ENCODE measurements at regions not wholly inside any gene's neighbourhood (a gene's known extent, or its start where the extent isn't known, plus 50 kb on each side); places are given as distances from the start of the nearest gene placed in this dataset.
"Not testable (repeated sequence)": the region's sequence is repeated elsewhere in the genome, so short reads cannot be mapped to it uniquely, and the experiment has no call there.

DNA sequence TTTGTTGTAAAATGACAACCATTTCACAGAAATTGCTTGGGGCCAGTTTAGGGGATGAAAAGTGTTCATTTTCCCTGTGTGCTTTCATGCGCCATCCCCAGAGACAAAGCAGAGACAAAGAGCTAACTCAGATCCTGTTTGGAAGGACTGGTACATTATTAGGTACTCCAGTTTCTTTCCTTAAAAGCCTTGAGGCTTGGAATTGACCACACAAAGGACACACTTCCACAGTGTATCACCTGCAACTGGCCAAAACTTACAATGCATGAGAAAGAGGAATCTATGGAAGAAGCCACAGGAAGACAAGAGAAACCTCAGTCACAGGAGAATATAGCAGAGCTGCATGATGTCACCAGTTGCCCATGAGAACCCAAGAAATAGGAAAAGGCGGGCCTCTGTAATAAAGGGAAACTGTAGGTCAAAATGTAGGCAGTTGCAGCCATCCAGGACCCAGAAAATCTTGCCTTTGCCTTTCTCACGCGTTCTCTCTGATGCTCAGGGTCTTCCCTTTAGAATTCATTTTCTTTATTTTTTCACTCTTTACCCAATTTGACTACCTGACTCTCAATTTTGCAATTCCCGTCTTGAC lies 339.0 kb downstream of the RMST start:
- FAIRE-seq, result no peak

DNA sequence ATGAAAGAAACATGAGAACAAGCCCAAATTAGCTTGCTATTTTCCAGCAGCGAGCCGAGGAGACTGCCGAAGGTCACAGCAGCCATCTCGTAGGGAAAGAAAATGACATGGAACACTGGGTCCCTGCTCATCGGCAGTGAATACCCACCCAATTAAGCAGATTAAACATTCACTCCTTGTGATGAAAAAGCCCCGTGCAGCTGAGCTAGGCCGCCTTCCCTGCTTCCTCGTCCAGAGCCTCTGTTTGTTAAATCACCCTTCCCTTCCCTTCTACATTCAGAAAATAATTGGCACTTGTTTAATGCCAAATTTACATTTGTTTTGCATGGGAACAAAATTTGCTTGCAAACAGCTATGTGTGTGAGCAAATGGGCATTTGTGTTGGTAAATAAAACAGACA lies 342.5 kb downstream of the RMST start:
- FAIRE-seq, result no peak

DNA sequence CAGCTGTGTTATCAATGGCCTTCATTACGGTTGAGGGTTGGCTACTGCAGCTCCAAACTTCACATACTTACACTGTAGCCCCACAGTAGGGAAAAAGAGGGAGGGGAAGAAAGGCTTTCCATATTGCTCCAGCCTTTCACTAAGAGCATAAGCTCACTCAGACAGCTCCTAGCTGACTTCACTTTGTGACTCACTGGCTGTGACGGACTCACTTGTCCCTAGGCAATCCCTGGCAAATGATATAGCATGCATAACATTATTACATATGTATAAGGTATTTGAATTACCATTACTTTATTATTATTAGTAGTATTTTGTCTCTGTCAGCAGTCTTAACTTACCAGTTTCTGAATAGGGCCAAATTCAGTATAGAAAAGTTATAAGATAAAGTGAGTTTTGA lies 350.7 kb downstream of the RMST start:
- FAIRE-seq, result no peak

DNA sequence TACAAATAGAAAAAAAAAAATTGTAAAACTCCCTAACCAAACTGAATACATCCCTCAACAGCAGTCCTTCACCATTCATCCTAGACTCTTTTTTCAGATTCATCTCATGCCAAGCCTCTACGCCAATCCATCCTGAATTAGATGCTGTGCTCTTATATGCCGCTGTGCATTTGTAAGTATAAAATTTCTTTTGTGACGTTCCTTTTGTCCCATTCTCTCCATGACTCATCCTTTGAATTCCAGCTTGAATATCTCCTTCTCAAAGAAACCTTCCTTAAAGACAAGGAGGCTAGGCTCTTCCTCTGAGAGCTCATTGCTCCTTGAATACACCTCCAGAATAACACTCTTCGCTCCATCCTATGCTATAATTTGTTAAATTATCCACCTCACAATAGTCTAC lies 359.2 kb downstream of the RMST start:
- FAIRE-seq, result no peak

DNA sequence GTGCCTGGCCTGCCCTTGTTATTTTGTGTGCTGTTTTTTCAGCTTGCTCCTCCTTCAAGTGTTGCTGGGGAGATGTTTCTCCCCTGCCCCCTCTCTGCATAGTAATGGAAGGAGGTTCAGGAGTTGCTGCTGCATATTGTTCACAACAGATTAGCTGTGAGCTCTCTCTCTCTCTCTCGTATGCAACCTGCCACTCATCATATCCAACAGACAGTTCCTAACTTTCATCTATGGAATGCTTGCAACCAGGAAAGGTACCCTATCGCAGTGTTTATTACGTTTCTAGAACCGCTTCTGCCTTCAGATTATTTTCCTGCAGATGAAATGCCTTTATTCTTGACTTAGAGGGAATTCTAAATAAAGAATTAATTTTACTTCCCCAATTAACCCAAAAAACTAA lies 372.9 kb downstream of the RMST start:
- FAIRE-seq, result no peak

DNA sequence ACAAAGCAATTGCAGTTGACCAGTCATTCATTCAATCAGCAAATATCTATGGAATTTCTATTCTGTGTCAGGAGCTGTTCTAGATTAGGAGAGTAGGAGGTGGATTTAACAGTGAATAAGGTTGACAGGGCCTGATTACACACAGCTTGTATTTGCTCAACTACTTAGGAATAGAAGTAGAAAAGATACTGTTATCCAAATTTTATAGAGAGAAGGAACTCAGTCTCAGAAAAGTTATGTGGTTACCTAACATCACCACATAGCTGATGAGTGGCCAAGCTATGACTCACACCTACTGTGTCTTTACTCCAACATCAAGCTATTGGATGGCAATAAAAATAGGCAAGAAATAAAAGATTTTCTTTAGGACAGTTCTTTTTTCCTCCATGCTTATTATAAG lies 374.8 kb downstream of the RMST start:
- no peak for FAIRE-seq

DNA sequence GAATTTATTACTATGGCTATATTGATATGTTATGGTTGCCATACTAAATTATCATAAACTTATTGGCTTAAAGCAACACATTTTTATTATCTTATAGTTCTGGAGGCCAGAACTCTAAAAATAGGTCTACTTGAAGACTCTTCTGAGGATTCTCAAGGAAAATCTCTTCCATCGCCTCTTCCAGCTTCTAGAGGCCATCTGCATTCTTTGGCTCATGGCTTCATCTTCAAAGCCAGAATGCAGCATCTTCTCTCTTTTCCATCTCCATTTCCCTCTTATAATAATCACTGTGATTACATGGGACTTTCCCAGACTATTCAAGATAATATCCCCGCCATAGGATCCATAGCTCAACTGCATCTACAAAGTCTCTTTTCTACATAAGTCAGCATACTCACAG lies 385.4 kb downstream of the RMST start:
- FAIRE-seq, result no peak

DNA sequence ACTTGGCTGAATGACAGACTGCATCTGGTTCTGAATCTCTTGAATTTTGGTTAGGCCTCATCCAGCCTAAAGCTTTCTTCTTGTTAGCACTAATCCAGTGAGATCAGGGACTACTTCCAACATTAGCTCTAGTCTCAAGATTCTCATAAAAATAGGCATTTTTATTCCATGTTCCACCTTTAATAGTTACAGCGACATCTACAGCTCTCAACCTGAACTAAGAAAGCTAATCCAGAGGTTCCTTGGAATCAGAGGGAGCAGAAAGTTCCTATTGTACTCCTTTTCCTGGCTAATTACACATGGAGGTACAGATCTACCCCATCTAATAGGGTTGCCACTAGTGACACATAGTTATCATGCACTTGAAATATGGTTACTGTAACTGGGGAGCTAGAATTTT lies 391.9 kb downstream of the RMST start:
- FAIRE-seq, result no peak

DNA sequence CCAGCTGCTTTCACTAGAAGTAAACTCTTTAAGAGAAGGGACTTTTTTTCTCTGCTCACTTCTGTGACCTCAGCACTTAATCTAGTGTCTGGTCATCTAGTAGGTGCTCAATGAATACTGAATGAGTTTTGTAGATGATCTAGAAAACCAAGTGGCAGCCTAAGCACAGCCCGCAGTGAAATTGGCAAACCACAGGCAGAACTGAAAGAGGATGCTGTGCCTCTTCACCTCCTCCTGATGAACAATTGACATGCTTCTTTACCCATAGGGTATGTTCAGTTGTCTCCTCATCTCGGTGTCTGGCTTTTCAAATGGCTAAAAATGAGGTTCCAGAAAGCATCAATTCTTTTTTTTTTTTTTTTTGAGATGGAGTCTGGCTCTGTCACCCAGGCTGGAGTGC lies 399.5 kb downstream of the RMST start:
- FAIRE-seq, result no peak

DNA sequence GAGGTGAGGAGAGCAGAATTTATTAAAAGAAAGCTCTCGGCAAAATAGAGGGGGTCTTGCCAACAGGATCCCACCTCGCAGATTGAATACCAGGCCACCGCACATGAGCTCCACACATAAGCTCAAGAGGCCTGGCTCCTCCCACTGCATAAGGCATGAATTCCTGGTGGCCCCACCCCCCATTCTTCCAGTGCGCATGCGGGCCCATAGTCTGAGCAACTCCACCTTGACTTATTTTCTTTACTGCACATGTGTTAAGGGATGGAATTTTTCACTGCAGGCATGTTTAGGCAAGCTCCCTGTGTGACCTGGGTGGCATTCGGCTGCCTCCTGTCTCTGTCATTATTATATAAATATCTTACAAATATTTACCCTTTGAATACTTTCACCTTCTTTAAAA lies 412.5 kb downstream of the RMST start:
- FAIRE-seq, result no peak

DNA sequence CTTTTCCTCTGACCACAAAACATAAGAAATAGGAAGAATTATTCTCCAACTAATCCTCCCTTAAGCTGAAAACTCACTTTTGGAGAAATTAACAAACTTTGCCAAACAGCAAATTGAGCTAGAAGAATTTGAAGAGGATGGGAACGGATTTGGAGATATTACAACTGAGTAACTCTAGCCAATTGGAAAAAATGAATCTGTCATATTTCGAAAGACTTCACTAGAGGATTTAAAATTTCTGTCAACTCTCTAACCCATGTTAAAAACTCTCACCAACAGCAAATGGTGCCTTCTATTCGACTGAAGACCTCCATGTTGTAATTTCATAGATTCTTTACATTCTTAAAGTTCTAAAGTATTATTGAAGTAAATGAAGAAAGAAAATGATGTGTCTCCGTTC lies 414.2 kb downstream of the RMST start:
- no peak for FAIRE-seq

DNA sequence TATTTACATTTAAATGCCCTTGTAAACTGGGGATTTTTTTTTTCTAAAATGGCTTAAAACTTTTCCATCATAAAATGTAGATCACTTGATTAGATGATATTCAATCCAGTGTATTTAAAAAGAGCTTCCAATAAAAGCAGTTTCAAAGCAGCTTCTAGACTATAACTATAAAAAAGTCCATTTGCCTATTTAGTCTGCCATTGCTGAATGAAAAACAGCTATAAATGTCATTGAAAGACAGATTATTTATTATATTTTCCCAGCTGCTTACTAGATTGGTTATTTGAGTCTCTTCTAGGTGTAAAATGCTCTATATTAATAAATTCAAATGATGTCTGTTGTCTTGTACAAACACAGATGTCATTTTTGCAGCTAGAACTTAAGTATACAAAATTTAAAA lies 414.8 kb downstream of the RMST start:
- no peak for FAIRE-seq

DNA sequence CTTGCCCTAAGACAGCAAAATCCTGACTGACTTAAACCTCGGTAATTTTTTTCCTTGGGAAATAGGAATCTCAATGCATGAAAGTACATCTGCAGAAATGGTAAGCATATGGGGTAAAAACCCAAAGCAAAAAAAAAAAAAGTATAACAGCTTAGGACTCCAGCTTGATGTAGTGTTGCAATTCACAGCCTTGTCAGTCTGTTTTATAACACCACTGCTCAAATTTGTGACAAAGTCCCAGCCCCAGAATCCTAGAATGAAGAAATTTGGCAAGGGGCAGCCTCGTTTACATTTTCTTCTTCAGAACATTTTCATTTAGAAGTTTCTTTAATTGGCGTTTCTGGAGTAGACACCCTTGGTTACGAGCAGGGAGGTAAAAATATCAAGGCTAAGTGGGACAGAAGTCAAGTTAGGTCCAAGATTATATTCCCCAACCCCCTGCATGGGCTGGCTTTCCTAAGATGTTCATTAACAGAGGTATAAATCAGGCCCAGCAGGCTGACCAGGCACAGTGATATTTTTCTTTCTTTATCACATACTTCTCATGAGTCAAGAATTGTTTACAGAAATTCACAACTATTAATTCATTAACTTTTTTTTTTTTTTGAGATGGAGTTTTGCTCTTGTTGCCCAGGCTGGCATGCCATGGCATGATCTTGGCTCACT lies 424.0 kb downstream of the RMST start:
- FAIRE-seq, result no peak

DNA sequence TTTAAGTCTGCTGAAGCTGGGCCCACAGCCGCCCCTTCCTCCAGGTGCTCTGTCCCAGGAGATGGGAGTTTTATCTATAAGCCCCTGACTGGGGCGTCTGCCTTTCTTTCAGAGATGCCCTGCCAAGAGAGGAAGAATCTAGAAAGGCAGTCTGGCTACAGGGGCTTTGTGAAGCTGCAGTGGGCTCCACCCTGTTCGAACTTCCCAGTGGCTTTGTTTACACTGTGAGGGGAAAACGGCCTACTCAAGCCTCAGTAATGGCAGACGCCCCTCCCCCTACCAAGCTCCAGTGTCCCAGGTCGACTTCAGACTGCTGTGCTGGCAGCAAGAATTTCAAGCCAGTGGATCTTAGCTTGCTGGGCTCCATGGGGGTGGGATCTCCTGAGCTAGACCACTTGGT lies 435.3 kb downstream of the RMST start:
- FAIRE-seq, result not testable (repeated sequence)

DNA sequence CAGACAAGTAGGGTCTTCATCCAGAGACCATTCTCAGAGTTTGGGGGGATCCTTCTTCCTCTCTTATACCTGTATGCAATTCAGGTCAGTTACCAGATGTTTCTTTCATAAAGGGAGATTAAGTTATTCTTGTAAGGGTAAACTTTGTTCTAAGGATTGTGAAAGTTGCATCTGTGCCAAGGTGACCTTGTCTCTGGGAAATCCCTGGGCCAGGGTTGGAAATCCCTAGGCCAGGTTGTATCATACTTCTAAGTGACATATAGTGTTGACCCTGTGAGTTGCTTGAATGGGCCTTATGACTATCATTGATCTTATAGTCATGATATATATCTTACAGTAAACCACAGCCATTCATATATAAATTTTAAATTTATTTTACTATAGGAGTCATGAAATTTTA lies 436.9 kb downstream of the RMST start:
- no peak for FAIRE-seq

DNA sequence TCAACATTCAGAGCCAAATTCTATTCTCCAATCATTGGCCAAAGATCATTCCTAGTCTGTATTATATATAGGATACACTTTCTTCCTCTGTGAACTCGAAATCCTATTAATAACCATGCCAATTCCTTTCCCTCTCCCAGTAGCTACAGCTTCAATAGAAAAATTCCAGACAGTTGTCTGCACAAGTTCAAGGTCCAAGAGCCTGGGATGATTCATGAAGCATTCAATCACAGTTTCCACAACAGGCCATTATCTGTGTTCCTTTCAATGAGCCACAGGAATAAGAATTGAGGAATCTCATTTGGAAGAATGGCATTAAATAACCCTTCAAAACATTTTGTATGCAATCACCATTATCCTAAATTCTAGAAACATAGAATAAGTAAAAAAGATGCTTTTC lies 437.4 kb downstream of the RMST start:
- FAIRE-seq, result no peak

DNA sequence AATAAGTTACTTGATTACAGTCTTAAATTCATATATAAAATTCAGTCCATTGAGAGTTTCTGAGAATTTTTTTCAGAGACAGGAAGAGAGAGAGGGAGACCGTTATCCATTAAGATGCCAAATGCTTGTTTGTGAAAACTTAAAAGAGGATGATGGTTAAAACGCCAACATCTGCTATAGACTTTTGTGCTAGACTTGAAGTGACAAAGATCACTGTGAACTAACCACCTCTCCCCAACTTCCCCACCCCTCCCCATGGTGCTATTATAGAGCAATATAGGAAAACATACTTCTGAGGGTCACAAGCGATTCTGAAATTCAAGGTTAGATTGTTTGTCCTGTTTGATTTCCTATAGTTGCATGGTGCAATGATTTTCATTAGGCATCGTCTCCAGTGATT lies 440.8 kb downstream of the RMST start:
- FAIRE-seq, result no peak

DNA sequence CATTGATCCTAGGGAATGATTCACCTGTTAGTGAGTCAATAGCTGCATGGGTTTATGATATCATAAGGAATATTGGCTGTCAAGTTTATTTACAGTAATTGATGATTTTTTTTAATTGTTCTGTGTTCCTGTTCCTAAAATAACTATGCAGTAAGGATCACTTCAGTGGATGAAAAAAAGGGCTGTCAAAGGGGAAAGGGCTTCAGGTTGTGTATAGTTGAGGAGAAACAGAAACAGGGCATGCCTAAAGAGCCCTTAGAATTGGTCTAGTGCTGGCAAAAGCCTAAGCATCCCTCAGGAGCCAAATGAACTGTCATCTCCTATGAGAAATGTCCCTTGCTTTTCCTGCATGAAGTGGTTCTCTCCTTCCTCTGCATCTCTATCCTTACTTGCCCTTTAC lies 444.9 kb downstream of the RMST start:
- FAIRE-seq, result no peak

DNA sequence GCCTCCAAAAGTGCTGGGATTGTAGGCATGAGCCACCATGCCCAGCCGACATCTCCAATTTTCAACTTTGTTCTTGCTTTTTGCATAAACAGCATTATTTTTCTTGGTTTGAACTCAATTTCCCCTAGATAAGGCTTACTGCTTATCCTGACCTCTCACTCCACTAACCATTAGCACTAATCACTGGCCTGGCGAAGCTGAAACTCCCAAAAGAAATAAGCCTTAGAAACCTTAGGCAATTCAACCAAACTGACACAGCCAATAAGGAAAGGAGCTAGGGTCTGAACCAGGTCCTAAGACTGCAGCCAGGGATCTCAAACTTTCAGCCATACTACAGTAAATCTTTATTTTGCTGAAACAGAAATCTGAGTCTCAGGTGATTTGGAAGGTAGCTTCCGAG lies 448.0 kb downstream of the RMST start:
- no peak for FAIRE-seq

DNA sequence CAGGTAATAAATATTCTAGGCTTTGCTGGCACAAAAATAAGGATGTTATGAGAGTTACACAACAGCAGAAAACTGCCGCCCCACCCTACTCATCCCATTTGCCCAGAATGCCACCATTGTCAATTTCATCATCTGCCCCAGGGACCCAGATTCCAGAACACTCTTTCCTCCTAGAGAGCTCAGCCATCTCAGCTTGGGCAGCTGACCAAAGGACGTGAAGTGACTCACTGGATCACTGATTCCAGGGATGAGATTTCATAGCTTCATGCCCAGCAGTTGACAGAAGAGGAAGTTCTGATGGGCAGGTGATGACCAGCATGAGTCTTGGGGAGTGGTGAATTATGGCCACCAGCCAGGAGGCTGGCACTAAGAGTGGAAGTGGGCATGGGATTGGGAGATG lies 450.3 kb downstream of the RMST start:
- no peak for FAIRE-seq

DNA sequence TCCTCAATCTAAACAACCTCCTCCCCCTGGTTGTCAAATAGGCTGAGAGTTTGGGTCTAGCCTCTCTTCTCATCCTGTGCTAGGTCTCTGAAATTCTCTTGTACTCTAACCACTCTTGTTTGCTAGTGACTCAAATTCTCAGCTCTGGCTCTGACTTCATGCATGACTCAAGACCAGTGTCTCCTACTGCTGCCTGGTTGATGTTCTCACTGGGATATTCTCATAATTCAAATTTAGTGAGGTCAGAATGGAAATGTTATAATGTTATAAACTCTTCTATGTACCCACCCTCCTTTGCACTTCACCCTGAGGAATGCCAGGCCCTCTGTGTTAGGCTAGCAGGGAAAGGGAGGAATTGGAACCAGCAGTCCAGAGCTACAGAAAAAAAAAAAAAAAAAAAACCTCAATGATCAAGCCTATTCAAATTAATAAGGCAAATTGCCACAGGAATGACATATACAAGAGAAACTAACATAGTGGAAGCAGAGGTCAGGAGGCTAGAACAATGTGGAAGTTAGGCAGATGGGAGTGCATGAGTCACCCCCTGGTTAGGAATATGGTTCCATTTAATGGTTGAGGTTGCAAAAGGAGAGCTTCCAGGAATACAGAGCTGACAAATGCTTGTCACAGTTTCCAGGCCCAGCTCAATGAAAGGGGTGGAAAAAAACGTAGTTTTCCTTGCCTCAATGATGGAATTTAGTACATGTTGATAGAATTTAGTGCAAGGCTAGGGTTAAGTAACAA lies 459.5 kb downstream of the RMST start:
- FAIRE-seq, result no peak

DNA sequence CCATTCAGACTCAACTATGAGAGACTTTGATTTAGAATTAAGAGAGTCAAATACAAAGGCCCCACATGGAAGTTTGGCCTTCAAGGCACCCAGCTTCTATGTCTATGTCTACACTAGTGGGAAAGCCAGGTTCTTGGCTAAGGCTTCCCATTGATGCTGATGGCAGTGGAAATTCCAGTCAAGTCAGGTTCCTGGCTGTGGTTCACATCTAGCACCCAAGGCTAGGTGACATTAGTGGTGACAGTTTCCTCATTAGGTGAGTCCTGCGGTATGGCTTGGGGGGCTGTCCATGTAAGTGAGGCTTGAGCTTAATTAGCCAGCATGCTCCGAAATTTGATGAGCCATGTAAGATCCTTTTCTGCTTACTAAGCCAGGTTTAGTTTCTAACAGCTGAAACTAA lies 460.9 kb downstream of the RMST start:
- FAIRE-seq, result no peak

DNA sequence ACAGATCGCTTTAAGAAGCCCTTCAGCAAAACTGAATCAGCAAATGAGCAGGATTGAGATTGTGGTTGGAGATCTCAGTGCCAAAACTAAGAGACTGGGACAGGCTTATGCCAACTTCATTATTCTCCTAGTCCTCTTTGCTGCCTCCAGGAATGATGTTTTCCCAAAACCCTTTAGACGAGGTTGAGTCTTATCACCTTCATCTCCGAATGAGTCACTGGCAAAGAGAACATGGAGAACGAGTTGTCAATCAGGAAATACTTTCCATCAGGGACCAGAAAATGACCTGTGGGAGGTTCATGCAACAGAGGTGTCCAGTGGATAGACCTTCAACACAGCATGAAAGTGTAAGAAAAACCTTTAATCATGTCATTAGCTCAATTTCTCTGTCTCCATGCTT lies 461.5 kb downstream of the RMST start:
- no peak for FAIRE-seq

DNA sequence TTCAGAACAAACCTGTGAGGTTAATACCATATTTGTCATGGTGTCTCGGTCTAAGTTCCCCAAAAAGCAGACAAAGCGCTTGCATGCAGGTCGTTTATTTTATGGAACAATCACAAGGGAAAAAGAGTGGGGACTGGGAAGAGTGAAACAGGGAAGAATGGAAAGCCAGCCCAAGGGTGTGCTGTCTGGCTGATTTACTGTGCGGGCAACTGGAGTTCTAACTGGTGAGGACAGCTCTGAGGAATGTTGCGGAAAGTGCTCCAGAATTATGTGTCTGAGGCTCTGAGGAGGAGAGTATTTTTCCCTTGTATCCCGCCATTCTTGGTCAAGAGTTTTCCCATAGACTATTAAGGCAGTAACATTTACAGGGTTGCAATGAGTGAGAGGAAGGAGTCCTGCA lies 465.4 kb downstream of the RMST start:
- no peak for FAIRE-seq

DNA sequence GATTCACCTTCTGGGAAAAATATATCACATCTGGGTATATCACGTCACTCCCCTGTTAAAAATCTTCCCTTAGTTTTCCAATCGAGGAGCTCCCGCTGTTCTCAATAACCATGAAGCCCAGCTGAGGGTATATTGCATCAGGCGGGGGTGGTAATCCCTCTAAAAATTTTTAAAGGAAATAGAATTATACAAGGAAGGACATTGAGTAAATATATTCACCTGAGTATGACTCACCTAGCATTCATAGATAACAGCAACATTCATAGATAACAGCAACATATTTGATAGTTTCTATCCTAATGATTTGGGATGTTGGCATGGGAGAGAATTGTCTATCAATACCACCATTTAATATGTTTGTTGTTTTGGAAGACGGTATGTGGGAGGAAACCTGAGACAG lies 473.6 kb downstream of the RMST start:
- FAIRE-seq, result no peak
